ENCODE measurements at regions not wholly inside any gene's neighbourhood (a gene's known extent, or its start where the extent isn't known, plus 50 kb on each side); places are given as distances from the start of the nearest gene placed in this dataset.
"Not testable (repeated sequence)": the region's sequence is repeated elsewhere in the genome, so short reads cannot be mapped to it uniquely, and the experiment has no call there.

DNA sequence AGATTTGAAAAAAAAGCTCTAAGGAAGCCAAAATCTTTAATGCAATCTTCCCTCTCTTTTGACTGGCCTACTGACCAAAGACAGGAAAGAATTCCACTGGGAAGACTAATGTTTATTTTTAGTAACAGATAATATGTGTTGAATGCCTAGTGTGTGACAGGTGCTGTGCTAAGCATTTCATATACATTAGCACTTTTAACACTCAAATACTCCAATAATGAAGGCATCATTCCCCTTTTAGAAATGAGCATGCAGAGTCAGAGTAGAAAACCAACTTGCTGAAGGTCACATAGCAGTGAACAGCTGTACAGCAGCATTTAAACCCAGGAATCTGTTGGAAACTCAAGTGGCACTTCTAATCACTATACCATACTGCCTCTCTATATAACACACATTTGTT is 170.6 kb downstream of the MINAR1 start:
- no peak for DNase-seq (ENCODE audit: low read depth in 1 of 2, low spot score in 1 of 2)

DNA sequence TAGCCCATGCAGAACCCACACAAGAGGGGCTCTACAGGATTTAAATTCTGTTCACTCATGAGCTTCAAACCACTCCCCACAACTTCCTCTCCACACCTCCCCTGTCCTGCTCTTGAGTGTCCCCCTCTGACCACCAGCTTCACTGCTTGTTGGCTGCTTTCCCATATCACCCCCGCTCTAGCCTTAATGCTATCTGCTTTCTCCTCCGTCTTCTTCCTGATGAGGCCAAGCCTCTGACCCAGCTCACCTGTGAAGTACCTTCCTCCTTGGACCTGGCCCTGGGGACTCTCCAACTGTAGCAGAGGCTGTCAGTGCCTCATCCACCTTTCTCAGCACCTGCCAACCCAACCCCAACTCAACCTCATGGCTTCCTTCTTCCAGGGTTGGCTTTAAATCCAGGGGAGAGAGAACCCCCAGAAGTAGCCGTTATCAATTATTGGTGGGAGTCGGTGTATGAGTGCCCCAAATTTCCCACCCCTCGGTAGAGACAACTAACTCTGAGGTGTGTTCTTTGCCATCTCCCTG is 174.8 kb downstream of the MINAR1 start:
- no peak for DNase-seq (ENCODE audit: low read depth in 1 of 2, low spot score in 1 of 2)

DNA sequence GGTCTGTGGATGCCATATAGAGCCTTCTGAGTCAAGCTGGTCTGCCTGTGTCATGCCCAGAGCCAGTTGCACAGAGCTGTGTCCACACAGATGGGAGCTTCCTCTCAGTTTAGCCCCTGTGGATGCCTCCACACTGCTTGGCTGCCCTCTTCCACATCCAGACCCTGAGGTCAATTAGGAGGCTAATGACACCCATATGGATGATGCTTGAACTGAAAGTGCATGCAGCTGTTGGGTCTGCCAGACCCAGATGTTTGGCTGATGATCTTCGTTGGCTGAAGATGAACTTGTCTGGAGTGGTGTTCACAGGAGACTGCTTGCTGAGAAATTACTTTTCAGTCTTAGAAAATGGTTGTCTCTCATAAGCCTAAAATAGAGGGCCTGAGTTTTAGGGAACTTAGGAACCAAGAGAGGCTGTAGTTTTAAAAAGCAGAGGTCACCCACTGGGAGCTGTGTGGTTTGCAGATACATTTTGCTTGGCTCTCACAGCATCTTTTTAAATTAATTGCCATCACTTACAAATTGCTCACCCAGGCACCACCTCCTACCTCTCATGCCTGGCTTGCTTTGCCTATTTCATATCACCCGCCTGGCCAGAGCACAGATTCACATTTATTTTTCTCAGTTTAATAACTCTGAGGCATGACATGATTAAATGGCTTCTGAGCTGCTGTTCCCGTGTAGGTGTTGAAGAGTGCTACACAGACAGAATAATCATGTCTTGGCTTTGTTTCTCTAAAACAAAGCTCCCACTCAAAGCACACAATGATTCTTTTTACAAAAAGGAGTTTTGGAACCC is 176.1 kb downstream of the MINAR1 start:
- DNase-seq (ENCODE audit: low read depth in 1 of 2, low spot score in 1 of 2): no peak

DNA sequence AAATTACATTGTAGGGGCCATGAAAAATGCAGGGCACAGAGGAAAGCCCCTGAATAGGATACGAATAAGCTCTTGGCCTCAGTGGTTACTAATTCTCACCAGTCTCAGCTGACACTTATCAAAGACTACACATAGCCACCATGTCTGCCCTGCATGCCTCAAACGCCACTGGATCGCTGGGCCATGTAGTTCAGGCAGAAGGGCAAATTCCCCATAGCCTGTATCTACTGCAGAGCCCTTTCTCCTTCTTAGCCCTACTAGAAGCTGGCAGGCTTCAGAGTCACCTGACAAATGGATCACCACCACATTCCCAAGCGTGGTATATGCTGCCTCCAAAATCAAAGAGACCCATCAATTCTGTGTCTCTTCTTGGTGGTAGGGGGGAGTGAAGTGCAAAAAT is 177.4 kb downstream of the MINAR1 start:
- no peak for DNase-seq (ENCODE audit: low read depth in 1 of 2, low spot score in 1 of 2)

DNA sequence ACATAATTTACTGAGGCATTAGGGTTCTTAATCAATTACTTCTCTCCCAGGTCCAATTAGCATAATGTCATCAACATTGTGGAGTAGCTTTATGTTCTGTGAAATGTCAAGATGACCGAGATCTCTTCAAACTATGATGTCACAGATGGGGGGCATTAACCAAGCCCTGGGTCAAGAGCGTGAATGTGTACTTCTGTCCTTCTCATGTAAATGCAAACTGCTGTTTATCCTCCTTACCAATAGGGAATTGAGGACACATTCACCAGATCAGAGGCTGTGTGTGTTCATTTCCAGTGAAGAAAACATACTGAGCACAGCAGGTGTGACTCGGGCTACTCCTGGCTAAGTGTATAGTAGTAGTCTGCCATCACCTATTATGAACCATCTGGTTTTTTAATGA is 177.9 kb downstream of the MINAR1 start:
- no peak for DNase-seq (ENCODE audit: low read depth in 1 of 2, low spot score in 1 of 2)

DNA sequence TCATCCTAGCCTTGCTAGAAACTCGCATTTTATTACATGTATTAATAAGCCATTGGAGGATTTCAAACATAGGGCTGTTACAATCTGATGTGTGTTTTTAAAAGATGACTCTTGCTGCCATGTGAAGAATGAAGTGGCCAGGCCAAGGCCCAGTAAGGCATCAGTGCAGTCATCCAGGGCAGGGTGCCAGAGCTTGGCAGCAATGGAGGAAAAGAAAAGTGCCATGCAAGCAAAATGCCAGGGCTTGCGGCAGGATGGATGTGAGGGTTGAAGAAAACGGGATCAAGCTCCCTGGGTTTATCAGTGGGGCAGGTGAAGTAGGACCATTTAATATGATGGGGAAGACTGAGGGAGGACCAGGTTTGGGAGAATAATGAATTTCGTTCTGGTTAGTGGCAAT is 183.6 kb downstream of the MINAR1 start:
- no peak for DNase-seq (ENCODE audit: low read depth in 1 of 2, low spot score in 1 of 2)

DNA sequence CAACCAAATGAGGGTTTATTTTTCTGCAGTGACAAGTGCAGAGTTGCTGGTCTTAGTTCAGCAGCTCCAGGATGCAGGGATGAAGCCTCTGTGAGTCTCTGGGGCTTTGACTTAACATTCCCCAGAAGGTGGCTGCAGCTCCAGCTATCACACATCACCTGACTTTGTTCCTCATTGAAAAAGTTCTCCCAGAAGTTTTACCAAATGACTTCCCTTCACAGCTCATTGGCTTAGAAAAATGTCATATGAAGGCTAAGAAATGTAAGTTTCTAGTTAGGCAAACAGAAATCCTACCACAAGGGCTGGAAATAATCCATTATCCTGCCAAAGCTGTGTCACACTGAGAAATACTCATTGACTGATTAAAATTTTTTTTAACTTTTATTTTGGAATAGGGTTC is 184.9 kb downstream of the MINAR1 start:
- DNase-seq (ENCODE audit: low read depth in 1 of 2, low spot score in 1 of 2): no peak

DNA sequence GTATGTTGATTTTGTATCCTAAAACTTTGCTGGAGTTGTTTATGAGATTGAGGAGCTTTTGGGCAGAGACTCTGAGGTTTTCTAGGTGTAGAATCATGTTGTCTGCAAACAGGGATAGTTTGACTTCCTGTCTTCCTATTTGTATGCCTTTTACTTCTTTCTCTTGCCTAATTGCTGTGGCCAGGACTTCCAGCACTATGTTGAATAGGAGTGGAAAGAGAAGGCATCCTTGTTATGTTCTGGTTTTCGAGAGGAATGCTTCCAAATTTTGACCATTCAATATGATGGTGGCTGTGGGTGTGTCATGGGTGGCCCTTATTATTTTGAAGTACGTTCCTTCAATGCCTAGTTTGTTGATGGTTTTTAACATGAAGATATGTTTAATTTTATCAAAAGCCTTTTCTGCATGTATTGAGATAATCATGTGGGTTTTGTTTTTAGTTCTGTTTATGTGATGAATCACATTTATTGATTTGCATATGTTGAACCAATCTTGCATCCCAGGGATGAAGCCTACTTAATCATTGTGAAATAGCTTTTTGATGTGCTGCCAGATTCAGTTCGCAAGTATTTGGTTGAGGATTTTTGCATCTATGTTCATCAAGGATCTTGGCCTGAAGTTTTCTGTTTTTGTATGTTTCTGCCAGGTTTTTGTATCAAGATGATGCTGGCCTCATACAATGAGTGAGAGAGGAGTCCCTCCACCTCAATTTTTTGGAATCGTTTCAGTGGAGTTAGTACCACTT is 188.1 kb downstream of the MINAR1 start:
- DNase-seq (ENCODE audit: low read depth in 1 of 2, low spot score in 1 of 2): no peak

DNA sequence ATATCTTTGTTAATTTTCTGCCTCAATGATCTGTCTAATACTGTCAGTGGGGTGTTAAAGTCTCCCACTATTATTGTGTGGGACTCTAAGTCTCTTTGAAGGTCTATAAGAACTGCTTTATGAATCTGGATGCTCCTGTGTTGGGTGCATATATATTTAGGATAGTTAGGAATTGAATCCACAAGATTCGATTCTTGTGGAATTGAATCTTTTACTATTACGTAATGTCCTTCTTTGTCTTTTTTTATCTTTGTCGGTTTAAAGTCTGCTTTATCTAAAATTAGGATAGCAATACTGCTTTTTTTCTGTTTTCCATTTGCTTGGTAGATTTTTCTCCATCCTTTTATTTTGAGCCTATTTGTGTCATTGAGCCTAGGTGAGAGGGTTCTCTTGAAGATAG is 189.7 kb downstream of the MINAR1 start:
- not testable (repeated sequence) for DNase-seq (ENCODE audit: low read depth in 1 of 2, low spot score in 1 of 2)

DNA sequence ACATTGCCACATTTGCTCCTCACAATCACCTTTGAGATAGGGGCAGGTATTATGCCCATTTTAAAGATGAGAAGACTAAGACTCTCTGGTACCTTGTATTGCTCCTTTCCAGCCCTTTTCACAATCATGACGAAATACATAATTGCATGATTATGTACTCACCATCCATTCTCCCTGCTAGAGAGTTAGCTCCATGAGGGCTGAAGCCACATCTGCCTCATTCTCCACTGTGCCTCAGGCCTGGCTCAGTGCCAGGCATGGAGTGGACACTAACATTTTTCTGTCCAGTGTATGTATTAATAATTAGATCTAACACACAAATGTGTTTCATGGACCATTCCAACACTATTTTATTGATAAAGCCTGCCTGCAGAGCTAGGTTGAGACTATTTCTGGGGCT is 191.4 kb downstream of the MINAR1 start:
- no peak for DNase-seq (ENCODE audit: low read depth in 1 of 2, low spot score in 1 of 2)

DNA sequence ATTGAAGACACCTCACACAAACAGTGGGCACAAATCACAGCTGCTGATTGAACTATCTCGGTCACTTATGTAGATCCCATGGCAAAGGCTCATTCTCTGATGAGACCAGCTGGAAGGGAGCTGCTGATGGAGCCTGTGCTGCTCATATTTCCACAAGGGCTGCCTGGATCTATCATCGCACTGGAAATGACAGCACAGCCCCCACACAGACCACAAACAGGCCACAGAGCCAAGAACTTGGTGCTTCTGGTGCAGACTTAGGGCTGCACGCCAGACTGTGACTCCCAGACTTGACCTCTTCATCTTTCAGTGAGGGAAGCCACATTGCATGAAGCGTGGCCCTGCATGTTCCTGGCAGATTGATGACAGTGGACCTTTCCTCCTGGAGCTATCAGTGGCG is 197.6 kb downstream of the MINAR1 start:
- DNase-seq (ENCODE audit: low read depth in 1 of 2, low spot score in 1 of 2): no peak

DNA sequence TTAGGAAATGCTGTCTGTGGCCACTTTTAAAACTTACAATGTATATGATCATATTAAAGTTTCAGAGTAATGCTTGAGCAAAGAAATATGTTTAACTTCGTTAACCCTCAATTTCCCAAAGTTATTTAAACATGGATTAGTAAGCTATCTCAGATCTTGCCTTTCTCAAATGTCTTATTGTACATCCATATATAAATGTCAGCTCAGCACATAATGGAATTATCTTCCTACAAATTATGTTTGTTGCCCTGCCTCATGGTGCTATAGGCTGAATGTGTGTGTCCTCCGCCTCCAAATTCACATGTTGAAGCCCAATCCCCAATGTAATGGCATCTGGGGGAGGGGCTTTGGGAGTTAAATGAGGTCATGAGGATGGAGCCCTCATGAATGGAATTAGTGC is 200.3 kb downstream of the MINAR1 start:
- DNase-seq (ENCODE audit: low read depth in 1 of 2, low spot score in 1 of 2): no peak

DNA sequence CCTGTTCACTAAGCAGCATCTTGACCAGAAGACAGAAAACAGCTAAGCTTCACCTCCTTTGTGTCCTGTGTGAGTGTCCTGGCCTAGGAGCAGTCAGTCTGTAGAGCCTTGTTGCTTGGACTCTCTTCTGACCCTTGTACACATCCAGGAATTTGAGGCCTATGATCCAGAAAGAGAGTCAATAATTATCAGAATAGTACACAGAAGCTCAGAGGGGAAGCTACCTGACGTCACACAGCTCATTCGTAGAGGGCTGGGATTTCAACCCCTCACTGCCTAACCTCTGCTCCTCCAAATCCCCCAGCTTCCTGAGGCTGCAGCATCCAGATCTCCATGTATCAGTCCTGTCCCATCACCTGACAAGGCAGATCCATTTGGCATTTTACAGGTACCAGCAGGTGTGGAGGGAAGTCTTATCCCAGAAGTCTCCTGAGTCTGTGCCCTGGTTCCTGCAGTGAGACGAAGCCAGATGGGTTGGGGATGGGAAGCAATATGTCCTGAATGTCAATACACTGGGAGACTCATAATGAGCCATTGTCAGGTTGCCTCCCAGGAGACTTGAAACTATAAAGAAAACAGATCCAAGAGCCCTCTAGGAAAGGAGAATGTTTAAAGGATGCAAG is 203.1 kb downstream of the MINAR1 start:
- no peak for DNase-seq (ENCODE audit: low read depth in 1 of 2, low spot score in 1 of 2)

DNA sequence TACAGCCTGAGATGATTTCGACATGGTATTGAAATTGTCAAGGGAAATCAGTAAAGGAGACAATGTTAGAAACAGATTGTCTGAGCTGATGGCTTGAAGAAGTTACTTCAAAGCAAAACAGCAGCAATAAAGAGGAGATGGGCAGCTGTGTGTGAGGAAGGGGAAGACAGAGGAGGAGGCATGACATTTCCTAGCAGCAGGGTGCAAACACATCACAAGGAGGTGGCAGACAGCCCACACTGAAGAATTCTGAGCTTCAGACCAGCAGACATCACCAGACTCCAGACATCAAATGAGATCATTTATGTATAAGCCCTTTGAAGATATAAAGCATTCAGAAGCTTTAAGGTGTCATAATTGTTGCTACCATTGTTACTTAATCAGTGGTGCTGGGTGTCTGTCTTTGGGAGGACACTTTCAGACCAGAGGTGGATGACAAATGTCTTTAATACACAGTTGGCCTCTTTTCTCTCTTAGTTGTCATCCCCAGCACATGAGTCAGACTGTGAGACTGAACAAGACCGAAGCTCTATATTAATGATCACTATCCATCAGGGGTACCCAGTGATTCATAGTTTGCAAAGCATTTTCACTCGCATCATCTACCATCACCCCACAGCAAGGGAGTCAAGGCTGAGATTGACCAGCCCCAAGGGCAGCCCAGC is 203.9 kb downstream of the MINAR1 start:
- no peak for DNase-seq (ENCODE audit: low read depth in 1 of 2, low spot score in 1 of 2)

DNA sequence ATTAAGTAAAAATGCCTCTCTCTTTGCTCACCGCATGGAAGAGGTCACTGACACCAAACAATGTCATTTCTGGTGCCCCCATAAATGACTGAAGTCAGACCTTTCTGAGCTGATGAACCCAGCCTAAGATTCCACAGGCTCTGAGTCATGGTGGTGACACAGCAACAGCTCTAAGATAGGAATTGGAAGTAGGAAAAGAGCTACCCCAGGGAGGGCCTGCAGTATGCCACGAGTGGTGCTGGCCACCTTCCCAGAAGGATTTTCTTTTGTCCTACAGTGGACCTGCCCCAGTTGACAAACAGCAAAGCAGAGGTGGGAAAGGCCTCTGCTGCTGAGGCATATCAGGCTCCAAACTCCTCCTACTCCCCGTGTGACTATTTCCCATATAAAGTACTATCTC is 208.1 kb downstream of the MINAR1 start:
- DNase-seq (ENCODE audit: low read depth in 1 of 2, low spot score in 1 of 2): no peak

DNA sequence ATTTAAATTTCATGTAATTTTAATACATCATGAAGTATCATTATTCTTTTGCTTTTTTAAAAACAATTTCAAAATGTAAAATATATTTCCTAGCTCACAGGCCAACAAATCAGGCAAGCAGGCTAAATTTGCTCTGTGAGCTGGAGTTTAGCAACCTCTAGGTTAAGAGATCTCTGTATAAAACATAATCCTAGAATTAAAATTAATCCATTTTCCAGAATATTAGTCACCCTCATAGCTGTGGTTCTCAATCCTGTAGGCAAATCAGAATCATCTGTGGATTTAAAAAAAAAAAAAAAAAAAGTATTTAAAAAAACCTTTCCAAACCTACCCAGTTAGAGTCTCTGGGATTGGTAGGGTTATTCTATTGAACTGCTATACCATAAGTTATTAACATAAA is 209.7 kb downstream of the MINAR1 start:
- no peak for DNase-seq (ENCODE audit: low read depth in 1 of 2, low spot score in 1 of 2)

DNA sequence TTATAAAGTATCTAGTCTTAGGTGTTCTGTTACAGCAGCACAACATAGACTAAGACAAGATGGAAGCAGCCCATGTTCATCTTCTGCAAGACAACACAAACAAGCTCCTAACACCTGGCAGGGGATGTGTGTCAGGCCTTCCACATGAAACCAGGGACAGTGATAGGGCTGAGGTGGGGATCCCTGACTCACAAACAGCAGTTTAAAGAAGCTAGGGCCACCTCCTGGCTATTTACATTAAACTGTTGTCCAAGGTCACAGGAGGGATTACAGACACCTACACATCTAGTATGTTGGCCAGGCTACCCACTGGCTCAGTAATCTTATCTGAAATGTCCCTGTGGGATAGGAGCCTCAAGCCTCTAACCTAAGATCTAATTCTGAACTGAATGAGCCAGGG is 211.3 kb downstream of the MINAR1 start:
- DNase-seq (ENCODE audit: low read depth in 1 of 2, low spot score in 1 of 2): no peak

DNA sequence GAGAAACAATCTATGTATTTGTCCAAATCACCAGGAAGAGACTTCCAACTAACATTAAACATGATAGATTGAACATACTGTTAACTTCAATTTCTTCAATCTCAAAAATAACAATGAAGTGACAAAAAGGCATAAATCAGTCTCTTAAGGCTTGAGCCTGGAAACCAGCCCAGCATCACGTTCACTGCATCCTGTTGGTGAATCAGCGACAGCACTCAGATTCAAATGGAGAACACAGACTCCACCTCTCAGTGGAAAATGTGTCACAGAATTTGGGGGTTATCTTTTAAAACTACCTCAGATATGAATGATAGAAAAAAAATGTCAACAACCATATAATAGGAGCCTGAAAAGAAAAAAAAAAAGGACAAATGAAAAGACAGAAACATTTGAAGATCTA is 212.0 kb downstream of the MINAR1 start:
- no peak for DNase-seq (ENCODE audit: low read depth in 1 of 2, low spot score in 1 of 2)

DNA sequence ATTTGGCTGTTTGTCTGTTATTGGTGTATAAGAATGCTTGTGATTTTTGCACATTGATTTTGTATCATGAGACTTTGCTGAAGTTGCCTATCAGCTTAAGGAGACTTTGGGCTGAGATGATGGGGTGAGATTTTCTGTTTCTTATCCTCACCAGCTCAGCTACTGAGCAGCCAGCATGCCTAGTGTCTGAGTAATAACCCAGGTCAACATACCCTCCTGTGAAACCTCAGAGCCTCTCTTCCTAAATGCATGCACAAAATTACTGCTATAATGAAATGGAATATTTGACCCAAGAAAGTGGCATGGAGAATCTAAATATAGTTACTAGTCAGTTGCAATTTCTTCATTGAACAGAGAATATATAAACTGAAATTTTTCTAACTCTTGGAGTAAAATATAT is 220.8 kb downstream of the MINAR1 start:
- not testable (repeated sequence) for DNase-seq (ENCODE audit: low read depth in 1 of 2, low spot score in 1 of 2)

DNA sequence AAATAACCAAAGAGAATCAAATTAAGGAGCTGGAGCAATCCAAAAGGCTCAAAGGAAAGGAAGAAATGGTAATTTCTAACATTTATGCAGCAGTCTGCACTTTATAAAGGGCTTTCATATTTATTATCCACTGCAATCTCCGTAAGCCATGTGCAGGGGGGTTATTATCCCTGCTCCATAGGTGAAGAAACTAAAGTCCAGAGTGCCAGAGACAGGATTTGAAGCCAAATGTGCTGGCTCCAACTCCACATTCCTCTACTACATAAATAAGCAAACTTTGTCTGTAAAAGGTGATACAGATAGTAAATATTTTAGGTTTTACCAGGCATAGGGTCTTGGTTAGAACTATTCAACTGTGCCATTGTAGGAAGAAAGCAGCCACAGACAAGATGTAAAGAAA is 221.4 kb downstream of the MINAR1 start:
- no peak for DNase-seq (ENCODE audit: low read depth in 1 of 2, low spot score in 1 of 2)

DNA sequence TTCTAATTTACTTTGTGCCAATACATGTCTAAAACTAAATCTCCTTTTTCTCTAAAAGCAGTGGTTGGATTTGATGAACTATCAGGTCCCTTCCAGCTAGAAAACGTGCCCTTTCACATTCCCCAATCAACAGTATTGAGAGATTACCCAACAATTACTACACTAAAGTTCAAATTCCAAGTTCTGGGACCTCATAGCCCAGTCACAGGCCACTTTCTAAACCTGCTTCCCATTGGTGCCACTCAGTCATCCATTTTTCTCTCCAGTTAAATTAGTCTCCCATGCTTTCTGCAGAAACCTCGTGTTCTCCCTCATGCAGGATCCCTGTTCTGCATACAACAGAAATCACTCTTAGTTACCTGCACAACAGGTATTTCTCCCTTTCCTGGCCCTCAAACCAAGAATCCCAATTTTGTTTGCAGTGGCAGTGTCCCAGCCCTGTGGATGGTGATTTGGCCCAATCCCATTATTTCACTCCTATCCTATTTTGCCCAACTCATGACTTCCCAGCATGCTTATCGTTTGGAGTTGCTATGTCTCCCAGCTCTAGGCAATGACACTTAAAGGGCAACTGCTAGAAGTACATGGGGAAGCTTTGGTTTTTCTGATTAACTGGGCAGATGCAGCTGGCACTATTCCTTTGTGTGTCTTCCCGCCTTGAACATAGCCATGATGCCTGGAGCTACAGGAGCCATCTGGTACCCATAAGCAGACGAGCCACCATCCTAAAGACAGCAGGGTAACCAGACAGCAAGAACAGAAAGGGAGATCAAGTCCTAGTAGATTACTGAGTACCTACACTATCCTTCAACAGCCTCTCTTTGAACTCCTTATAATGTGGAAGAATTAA is 224.2 kb downstream of the MINAR1 start:
- no peak for DNase-seq (ENCODE audit: low read depth in 1 of 2, low spot score in 1 of 2)

Data from activated CD4-positive, alpha-beta T cell treated with anti-CD3 and anti-CD28 coated beads, Interleukin-2, amount 50 U/mL, for 24 hours (primary cell).